AG09319 (cell line): ENCODE measurements at regions not wholly inside any gene's neighbourhood (a gene's known extent, or its start where the extent isn't known, plus 50 kb on each side); places are given as distances from the start of the nearest gene placed in this dataset.
"Not testable (repeated sequence)": the region's sequence is repeated elsewhere in the genome, so short reads cannot be mapped to it uniquely, and the experiment has no call there.

Experiments
- DNase-seq: peaks from one replicate; pipeline ENCODE4 v3.0.0-alpha.2; 2010; ENCODE audit warnings: low read depth; ENCODE audit errors: extremely low read depth
- CTCF ChIP-seq: IDR thresholded peaks from 2 replicates; pipeline ENCODE4 v1.5.1; 2011; ENCODE audit warnings: low read depth, mild to moderate bottlenecking, inconsistent platforms, low read length, moderate library complexity

GRCh38 chr2:207229161-207229560, 63.4 kb upstream of the KLF7 start:
- no peak for TF ChIP-seq CTCF
- DNase-seq = no peak

GRCh38 chr2:207230261-207231105, 64.7 kb upstream of the KLF7 start:
- TF ChIP-seq CTCF = peak; percentile 24
- DNase-seq = no peak

GRCh38 chr2:207231106-207231865, 65.5 kb upstream of the KLF7 start:
- DNase-seq = no peak
- TF ChIP-seq CTCF = no peak

GRCh38 chr2:207231967-207232366, 66.2 kb upstream of the KLF7 start:
- no peak for DNase-seq
- TF ChIP-seq CTCF = no peak

- DNase-seq = not testable (repeated sequence)
Measured at GRCh38 chr2:207233141-207233540, 67.4 kb upstream of the KLF7 start.

GRCh38 chr2:207233731-207234130, 68.0 kb upstream of the KLF7 start:
- TF ChIP-seq CTCF = no peak
- DNase-seq = no peak

- no peak for TF ChIP-seq CTCF
- DNase-seq = no peak
Measured at GRCh38 chr2:207235621-207236020, 69.9 kb upstream of the KLF7 start.
